GM21528 (cell line): ENCODE measurements at regions not wholly inside any gene's neighbourhood (a gene's known extent, or its start where the extent isn't known, plus 50 kb on each side); places are given as distances from the start of the nearest gene placed in this dataset.

Experiments used
- ATAC-seq: cut with Tn5 transposase; IDR thresholded peaks from one replicate; pipeline ENCODE4 v1.9.1; 2021; ENCODE audit warnings: mild to moderate bottlenecking, moderate library complexity; ENCODE audit not compliant: unreplicated experiment, low FRiP score

- no peak for ATAC-seq
Measured at GRCh38 chr4:138671606-138672084, 343.9 kb upstream of the NOCT start.

DNA sequence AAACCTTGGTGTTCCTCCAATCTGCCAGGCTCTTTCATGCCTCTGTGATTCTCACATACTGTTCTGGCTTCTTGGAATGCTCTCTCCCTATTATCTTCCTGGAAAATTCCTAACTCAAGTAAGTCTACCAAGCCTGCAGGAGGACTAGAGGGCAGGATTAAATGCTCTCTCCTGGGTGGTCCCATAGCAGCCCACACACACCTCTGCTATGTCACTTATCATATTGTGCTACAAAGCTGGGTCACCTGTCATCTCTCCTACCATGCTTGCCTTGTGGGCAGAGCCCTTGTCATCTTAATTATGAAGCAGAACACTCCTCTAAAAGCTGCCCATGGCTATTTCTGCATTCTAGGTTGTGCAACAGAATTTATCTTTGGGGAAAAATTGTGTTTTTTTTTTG lies 344.5 kb upstream of the NOCT start:
- ATAC-seq: no peak

- no peak for ATAC-seq
Measured at GRCh38 chr4:138670681-138671080, 344.9 kb upstream of the NOCT start.

DNA sequence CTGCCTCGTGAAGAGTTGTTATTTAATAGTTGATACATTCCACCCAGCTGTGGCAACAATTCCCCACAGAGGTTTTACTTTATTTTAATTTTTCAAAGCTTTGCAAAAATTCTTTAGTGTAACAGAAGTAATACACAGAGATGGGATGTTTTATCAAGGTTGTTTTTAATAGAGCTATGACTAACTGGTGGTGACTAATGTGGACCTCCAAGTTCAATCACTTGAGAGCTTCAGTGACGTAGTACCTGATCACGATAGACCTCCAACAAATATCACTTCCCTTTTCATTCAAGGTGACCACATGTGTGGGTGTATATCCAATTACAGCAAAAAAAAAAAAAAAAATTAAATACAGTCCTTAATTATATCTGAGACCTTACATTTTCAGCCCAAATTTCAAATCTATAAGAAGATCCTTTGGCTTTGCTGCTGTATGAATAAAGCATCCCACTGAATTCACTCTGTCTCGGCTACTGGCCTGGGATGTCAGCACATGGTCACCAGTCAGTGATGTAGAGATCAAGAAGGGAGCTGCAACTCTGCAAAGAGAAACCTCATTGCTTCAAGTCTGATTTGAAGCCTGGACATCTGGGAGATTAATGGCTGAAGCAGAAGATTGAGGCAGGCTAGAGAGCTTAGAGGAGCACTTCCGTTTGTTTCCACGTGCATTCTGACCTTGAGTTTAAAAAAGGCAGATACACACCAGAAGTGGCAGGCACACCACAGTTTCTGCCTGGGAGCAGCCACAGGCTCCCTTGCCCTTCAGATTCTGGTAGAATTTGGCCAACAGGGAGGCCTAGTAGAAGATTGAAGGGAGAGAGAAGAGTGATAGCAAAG lies 345.9 kb upstream of the NOCT start:
- ATAC-seq: no peak

DNA sequence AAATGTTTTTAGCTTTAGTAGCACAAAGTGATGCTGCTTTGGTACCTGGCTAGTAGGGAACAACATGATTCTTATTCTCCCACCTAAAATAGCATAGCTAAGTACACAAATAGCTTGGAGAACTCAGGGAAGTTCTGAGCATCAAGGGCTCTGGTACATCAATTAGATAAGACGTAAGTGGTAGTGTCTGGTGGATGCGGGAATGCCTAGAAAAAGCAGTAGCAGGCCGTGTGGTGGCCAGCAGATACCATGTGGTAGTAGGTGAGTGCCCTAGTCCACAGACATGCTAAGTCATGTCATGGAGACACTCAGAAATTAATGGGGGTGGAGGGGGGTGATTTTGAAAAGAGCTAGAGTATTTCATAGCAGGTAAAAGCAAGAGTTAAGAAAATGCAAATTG lies 347.3 kb upstream of the NOCT start:
- ATAC-seq: no peak

DNA sequence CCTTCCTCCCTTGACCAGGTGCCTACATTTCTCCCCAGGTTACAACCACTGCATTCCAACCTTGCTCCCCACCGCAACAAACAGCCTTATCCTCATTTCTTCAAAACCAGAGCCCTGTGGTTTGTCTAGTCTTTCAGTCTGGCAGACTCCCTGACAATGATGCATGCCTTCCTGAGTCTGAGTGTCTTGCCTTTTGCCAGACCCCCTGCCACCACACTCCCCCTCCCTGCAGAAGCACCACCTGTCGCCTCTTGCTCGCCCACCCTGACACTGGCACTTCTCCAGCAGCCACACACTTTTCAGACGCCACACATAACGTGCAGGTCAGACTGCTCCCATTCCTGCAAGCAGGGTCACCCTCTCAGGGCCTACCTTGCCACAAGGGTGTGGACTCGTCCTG lies 349.2 kb upstream of the NOCT start:
- no peak for ATAC-seq

GRCh38 chr4:138665851-138666250 lies 349.7 kb upstream of the NOCT start:
- ATAC-seq: no peak

DNA sequence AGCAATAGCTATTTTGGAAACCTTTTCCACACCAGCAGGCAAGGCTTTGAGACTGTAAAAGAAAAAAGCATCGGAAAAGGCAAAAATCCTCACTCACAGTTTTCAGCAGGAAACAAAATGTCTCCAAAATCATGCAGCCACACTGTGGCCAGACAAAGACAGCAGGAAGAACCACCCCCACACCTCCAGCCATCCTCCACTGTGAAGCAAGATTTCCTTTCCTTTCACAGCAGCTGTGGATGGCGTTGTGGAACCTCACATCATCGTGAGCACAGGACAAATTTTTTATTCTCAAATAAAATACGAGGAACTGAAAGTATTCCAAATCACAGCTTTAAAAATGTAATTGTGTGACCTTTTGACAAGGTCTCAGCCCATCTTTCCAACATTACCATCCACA lies 351.7 kb upstream of the NOCT start:
- ATAC-seq: no peak

DNA sequence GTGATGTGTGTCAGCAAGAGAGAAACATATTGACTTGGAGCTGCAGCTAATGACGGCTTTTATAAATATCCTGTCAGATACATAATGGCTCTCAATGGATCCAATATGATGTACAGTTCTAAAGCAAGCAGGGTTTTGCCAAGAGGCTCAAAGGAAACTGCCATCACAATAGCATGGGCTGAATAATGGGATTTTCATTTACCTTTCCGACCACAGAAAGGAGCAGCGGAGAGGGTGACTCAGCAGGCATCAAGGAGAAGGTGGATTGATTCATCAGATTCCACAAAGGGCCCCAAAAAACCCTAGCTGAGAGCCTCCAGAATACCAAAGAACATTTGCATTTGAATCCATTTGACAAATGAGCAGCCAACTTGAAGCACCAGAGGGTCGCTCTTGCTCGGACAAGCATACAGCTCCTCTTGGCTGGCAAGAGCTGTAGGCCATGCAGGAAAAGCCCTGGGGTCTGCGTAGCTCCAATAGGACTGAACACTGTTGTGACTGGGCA lies 355.7 kb upstream of the NOCT start:
- no peak for ATAC-seq

DNA sequence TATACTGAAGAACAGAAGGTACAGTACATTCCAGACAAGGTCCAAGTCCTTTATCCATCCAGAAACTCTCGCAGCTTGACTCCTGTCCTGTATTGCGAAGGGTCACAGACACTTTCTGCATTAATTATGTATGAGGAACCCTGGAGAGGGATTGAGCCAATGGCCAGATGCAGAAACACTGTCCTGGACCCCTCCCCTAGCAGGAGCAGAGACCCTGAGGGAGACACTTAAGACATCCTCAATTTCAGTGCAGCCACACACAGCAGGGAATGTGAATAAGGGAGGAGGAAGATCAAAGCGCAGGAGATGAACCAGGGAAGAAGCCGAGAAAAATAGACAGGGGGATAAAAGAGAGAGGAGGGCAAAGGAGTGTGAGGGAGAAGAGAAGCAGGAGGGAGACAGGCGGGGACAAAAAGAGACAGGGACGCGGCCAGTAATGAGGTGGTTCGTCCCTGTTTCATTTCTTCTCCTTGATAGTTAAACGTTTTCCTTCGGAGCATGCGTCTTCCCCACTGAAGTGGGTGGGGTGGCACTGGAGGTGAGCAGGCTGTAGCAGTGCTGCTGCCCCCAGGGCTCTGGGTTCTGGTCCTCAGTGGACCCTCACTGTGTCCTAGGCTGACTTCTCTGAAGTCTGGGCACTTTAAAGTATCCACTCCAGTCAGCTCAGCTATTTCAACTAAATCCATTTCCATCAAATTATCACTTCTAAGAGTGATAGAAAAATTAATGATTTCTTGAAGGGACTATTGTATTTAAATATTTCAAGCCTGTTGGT lies 356.4 kb upstream of the NOCT start:
- ATAC-seq: no peak

GRCh38 chr4:138658518-138658917 lies 357.1 kb upstream of the NOCT start:
- ATAC-seq: no peak

GRCh38 chr4:138656990-138657389 lies 358.6 kb upstream of the NOCT start:
- ATAC-seq: no peak

GRCh38 chr4:138655985-138656384 lies 359.6 kb upstream of the NOCT start:
- no peak for ATAC-seq

DNA sequence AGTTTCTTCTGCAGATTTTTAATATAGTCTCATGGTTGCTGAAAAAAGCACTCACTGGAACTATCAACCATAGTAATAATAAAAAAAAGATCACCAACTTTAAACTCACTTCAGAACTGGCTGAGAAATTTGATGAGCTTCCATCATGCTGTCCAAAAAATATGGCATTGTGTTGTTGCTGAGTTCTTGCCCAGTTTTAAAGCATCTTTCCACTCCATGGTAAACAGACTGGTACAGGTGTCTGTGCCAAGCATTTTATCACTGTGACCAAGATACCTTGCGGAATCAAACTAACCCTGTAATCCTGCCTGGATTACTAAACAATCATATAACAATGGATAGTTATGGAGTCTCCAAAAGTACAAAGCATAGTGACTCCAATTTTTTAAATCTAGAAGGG lies 360.3 kb upstream of the NOCT start:
- no peak for ATAC-seq

GRCh38 chr4:138650929-138651448 lies 364.6 kb upstream of the NOCT start:
- no peak for ATAC-seq

DNA sequence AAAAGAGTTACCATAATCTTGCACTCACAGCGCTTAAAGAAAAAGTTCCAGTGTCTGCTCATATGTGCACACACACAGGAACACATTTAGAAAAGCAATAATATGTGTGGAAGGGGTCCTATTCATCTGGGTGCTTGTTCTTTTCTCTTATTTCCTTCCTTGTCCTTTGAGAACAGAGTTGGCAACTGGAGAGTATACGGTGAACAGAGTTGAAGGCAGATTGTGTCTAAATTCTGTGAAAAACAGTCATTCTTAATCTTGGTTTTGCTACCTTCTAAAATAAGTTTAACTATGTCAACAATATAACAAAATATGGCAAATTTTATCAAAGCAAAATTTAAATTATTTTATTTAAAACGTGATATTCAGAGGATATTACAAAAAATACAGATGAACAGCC lies 365.1 kb upstream of the NOCT start:
- ATAC-seq: no peak

DNA sequence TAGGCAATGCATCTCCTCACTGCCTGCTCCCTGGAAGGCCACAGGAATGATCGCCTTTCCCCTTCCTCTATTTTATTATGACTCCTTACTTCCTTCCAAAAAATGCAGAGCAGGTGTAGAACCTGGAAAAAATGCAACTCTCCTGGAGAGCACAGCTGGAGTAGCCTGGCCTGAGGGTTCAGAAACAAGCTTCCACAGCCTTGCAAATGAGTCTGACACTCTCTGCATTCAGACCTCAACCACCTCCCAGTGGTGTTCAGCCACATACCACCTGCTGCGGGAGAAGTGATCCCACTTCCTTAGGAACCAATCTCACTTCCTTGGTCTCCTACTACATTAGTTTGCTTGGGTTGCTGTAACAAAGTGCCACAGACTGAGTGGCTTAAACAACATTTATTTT lies 368.1 kb upstream of the NOCT start:
- ATAC-seq: no peak

DNA sequence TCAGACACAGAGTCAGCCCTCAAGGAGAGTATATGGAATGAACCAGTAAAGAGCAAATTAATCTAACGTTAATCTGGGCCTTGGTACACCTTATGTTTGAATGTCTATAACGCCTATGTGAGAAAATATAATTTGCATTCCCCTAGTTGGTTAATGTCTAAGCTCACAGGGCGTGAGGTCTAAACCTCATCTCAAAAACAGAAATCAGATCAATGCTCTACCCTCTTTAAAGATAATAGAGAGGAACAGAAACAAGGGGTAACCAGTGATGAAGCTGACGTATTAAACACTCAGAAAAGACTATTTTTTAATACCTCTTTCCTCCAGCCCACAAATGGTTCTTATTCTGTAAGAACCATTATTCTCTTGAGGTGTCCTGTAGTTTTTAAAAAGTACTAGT lies 369.2 kb upstream of the NOCT start:
- ATAC-seq: no peak

DNA sequence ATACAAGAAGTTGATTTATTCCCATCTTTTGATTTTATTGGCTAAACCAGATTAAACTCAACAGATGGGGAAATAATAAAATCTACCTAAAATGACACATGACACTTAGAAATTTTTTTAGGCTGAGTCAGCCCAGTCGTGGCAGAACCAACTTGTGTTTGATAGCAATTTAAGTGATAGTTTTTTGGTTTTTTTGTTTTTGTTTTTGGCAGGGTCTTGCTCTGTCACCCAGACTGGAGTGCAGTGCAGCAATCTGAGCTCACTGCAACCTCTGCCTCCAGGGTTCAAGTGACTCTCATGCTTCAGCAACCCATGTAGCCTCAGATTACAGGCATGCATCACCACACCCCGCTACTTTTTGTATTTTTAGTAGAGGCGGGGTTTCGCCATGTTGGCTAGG lies 370.3 kb upstream of the NOCT start:
- no peak for ATAC-seq

- ATAC-seq: no peak
Measured at GRCh38 chr4:138644322-138644721, 371.3 kb upstream of the NOCT start.

GRCh38 chr4:138643827-138644226 lies 371.8 kb upstream of the NOCT start:
- no peak for ATAC-seq
